OCI-LY1 (cell line): ENCODE measurements at regions not wholly inside any gene's neighbourhood (a gene's known extent, or its start where the extent isn't known, plus 50 kb on each side); places are given as distances from the start of the nearest gene placed in this dataset.

Experiments
- H2AFZ ChIP-seq: fragments of 200-600 bp; sonication (generic), shearing (Covaris generic); 2 replicates; pipeline ENCODE4 v1.6.0; 2014; ENCODE audit warnings: antibody characterized with exemption, mild to moderate bottlenecking, low read length
- H3F3A ChIP-seq: fragments of 200-600 bp; sonication (generic), shearing (Covaris generic); 2 replicates; pipeline ENCODE4 v1.6.0; 2014; ENCODE audit warnings: mild to moderate bottlenecking, antibody characterized with exemption, low read length, moderate library complexity; ENCODE audit not compliant: insufficient read depth
- H3K27ac ChIP-seq: fragments of 200-600 bp; sonication (generic); 2 replicates; pipeline ENCODE4 v1.5.1; 2014; ENCODE audit warnings: low read length, mixed run types, mild to moderate bottlenecking, low read depth; ENCODE audit not compliant: poor library complexity, severe bottlenecking
- H3K27me3 ChIP-seq: fragments of 200-600 bp; sonication (generic); 2 replicates; pipeline ENCODE4 v1.6.0; 2014; ENCODE audit warnings: antibody characterized with exemption, mild to moderate bottlenecking, low read length, moderate library complexity; ENCODE audit not compliant: insufficient read depth
- H3K36me3 ChIP-seq: fragments of 200-600 bp; sonication (generic); 2 replicates; pipeline ENCODE4 v1.6.1; 2014; ENCODE audit warnings: mild to moderate bottlenecking, antibody characterized with exemption, low read length, moderate library complexity, mixed read lengths; ENCODE audit not compliant: insufficient read depth
- H3K4me1 ChIP-seq: fragments of 200-600 bp; sonication (generic); 2 replicates; pipeline ENCODE4 v1.5.1; 2014; ENCODE audit warnings: mild to moderate bottlenecking, low read length, moderate library complexity; ENCODE audit not compliant: insufficient read depth, severe bottlenecking
- H3K4me2 ChIP-seq: fragments of 200-600 bp; sonication (generic), shearing (Covaris generic); 2 replicates; pipeline ENCODE4 v1.6.1; 2014; ENCODE audit warnings: low read length
- H3K4me3 ChIP-seq: fragments of 200-600 bp; sonication (generic); 2 replicates; pipeline ENCODE4 v1.5.1; 2014; ENCODE audit warnings: low read length, low read depth, mild to moderate bottlenecking, mixed read lengths; ENCODE audit not compliant: poor library complexity, severe bottlenecking
- H3K79me2 ChIP-seq: fragments of 200-600 bp; shearing (Covaris generic); 2 replicates; pipeline ENCODE4 v1.6.1; 2016; ENCODE audit warnings: mixed run types, low read length, mixed read lengths; ENCODE audit not compliant: insufficient read depth
- H3K9ac ChIP-seq: fragments of 200-600 bp; sonication (generic), shearing (Covaris generic); 2 replicates; pipeline ENCODE4 v1.6.1; 2014; ENCODE audit warnings: mild to moderate bottlenecking, low read length, mixed read lengths
- H3K9me2 ChIP-seq: fragments of 200-600 bp; sonication (generic), shearing (Covaris generic); 2 replicates; pipeline ENCODE4 v1.6.1; 2014; ENCODE audit warnings: low read depth, mild to moderate bottlenecking, low read length, mixed read lengths
- H3K9me3 ChIP-seq: fragments of 200-600 bp; shearing (Covaris generic); 2 replicates; pipeline ENCODE4 v1.6.1; 2014; ENCODE audit warnings: low read length, mixed read lengths
- H4K20me1 ChIP-seq: fragments of 200-600 bp; sonication (generic), shearing (Covaris generic); 2 replicates; pipeline ENCODE4 v1.6.0; 2016; ENCODE audit warnings: mild to moderate bottlenecking, low read length; ENCODE audit not compliant: insufficient read depth
- EZH2 ChIP-seq: fragments of 200-600 bp; sonication (generic), shearing (Covaris generic); IDR thresholded peaks from 2 replicates; pipeline ENCODE4 v1.8.0; 2017; ENCODE audit warnings: borderline replicate concordance, mixed run types, mild to moderate bottlenecking, antibody characterized with exemption, low read length, moderate library complexity, mixed read lengths
- TF ChIP-seq, protein P1 (sequence below): fragments of 200-600 bp; sonication (generic), shearing (Covaris generic); IDR thresholded peaks from 2 replicates; pipeline ENCODE4 v1.5.1; 2017; ENCODE audit warnings: mild to moderate bottlenecking, antibody characterized with exemption, low read length, moderate library complexity, mixed read lengths

DNA sequence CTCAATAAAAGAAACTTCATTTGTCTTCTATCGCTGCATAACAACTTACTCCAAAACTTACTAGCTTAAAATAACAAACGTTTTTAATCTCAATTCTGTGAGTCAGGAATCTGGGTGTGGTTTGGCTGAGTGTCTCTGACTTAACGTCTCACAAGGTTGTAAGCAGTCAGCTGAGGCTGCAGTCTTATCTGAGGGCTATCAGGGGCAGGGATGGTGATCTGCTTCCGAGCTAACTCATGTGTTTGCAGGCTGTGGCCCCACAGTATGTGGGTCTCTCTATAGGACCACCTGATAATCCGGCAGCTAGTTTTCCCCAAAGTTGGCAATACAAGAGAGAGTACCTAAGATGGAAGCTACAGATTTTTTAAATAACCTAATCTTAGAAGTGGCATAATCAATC is 234.2 kb upstream of the FGGY start:
- H3K9me2 ChIP-seq, result no peaks in the 10 kb centered on the region
- H3K4me2 ChIP-seq, result no peak overlapping the region
- no peaks in the 10 kb centered on the region for H3F3A ChIP-seq
- TF ChIP-seq, protein P1, sequence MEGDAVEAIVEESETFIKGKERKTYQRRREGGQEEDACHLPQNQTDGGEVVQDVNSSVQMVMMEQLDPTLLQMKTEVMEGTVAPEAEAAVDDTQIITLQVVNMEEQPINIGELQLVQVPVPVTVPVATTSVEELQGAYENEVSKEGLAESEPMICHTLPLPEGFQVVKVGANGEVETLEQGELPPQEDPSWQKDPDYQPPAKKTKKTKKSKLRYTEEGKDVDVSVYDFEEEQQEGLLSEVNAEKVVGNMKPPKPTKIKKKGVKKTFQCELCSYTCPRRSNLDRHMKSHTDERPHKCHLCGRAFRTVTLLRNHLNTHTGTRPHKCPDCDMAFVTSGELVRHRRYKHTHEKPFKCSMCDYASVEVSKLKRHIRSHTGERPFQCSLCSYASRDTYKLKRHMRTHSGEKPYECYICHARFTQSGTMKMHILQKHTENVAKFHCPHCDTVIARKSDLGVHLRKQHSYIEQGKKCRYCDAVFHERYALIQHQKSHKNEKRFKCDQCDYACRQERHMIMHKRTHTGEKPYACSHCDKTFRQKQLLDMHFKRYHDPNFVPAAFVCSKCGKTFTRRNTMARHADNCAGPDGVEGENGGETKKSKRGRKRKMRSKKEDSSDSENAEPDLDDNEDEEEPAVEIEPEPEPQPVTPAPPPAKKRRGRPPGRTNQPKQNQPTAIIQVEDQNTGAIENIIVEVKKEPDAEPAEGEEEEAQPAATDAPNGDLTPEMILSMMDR, result no peak
- no peak for TF ChIP-seq EZH2
- no peak overlapping the region for H3K27ac ChIP-seq
- no peaks in the 10 kb centered on the region for H3K27me3 ChIP-seq
- no peak overlapping the region for H3K4me3 ChIP-seq
- H3K4me1 ChIP-seq, result no peaks in the 10 kb centered on the region
- H2AFZ ChIP-seq, result no peak overlapping the region
- H3K9ac ChIP-seq, result no peak overlapping the region
- no peaks in the 10 kb centered on the region for H4K20me1 ChIP-seq
- H3K36me3 ChIP-seq, result no peaks in the 10 kb centered on the region
- no peaks in the 10 kb centered on the region for H3K9me3 ChIP-seq
- no peaks in the 10 kb centered on the region for H3K79me2 ChIP-seq

- no peak for TF ChIP-seq EZH2
- H3K9me3 ChIP-seq, result no peaks in the 10 kb centered on the region
- no peaks in the 10 kb centered on the region for H3K9me2 ChIP-seq
- H3K4me2 ChIP-seq, result no peak overlapping the region
- no peak overlapping the region for H2AFZ ChIP-seq
- no peaks in the 10 kb centered on the region for H3F3A ChIP-seq
- H4K20me1 ChIP-seq, result no peaks in the 10 kb centered on the region
- no peak overlapping the region for H3K4me3 ChIP-seq
- no peaks in the 10 kb centered on the region for H3K79me2 ChIP-seq
- H3K9ac ChIP-seq, result no peak overlapping the region
- no peaks in the 10 kb centered on the region for H3K4me1 ChIP-seq
- H3K36me3 ChIP-seq, result no peaks in the 10 kb centered on the region
- no peak overlapping the region for H3K27ac ChIP-seq
- no peaks in the 10 kb centered on the region for H3K27me3 ChIP-seq
Observed at GRCh38 chr1:59063501-59063900, 233.4 kb upstream of the FGGY start.

DNA sequence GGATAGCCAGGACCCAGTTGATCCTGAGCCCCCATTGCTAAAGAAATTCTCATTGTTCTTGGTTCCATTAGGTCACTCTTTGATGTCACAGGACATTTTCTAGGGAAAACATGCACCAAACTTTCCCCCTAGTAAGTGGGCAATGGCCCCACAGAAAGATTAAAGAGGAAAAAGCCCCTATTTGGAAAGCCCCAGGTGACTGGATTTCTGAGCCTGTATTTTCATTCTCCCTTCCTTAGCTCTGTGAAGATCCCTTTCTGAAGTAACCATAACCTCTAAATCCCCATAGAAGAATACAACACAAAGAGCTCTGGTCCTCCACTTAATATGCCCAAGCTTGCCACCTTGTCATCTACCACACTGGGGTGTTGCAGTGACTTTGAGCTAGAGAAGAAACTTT is 232.3 kb upstream of the FGGY start:
- H4K20me1 ChIP-seq, result no peaks in the 10 kb centered on the region
- no peak overlapping the region for H3K27ac ChIP-seq
- H3K9ac ChIP-seq, result no peak overlapping the region
- no peaks in the 10 kb centered on the region for H3K79me2 ChIP-seq
- no peaks in the 10 kb centered on the region for H3K9me3 ChIP-seq
- no peaks in the 10 kb centered on the region for H3F3A ChIP-seq
- no peaks in the 10 kb centered on the region for H3K36me3 ChIP-seq
- no peaks in the 10 kb centered on the region for H3K27me3 ChIP-seq
- no peaks in the 10 kb centered on the region for H3K4me1 ChIP-seq
- H3K4me2 ChIP-seq, result no peak overlapping the region
- H3K9me2 ChIP-seq, result no peaks in the 10 kb centered on the region
- no peak overlapping the region for H3K4me3 ChIP-seq
- TF ChIP-seq, protein P1, result no peak
- no peak for TF ChIP-seq EZH2
- H2AFZ ChIP-seq, result no peak overlapping the region

DNA sequence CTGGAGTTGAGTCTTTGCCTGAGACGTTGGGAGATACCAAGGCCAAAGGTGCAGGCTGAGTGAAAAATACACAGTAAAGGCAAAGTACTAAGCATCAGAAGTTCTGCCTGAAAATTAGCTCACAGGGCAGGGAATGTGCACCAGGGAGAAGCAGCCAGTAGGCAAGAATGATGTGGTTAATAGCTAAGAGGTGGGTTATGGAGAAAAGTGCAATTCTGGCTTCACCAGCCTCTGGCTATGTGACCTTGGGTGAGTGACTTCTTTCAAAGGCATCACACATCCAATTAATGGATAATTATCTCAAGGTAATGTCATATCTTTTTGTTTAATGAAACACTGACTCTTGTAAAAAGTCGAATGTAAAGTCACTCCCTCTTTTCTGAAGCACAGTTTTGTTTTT is 230.7 kb upstream of the FGGY start:
- H3F3A ChIP-seq, result no peaks in the 10 kb centered on the region
- H4K20me1 ChIP-seq, result no peaks in the 10 kb centered on the region
- no peaks in the 10 kb centered on the region for H3K4me1 ChIP-seq
- no peak overlapping the region for H3K4me3 ChIP-seq
- no peaks in the 10 kb centered on the region for H3K79me2 ChIP-seq
- no peak overlapping the region for H2AFZ ChIP-seq
- no peak overlapping the region for H3K27ac ChIP-seq
- no peaks in the 10 kb centered on the region for H3K9me3 ChIP-seq
- H3K27me3 ChIP-seq, result no peaks in the 10 kb centered on the region
- H3K9me2 ChIP-seq, result no peaks in the 10 kb centered on the region
- H3K4me2 ChIP-seq, result no peak overlapping the region
- no peak for TF ChIP-seq EZH2
- TF ChIP-seq, protein P1, result no peak
- no peak overlapping the region for H3K9ac ChIP-seq
- H3K36me3 ChIP-seq, result no peaks in the 10 kb centered on the region
